ENCODE measurements at regions not wholly inside any gene's neighbourhood (a gene's known extent, or its start where the extent isn't known, plus 50 kb on each side); places are given as distances from the start of the nearest gene placed in this dataset.

DNA sequence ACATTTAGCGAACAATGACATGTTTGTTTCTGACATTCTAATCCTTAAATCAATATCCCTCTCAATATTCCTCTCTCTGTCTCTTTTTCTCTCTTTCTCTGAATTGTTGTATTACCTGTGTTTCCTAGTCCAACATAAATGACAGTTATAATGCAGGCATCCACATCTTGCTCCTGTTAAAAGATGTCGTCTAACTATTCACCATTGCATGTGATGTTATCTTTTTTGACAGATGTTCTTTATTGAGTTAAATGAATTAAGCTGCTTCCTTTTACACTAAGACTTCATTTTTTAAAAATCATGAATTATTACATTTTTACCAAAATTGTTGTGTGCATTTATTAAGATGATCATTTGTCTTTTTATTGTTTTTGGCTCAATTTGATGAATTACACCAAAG lies 527.5 kb downstream of the PRR16 start:
- DNase-seq, result no peak
- intact Hi-C loops (cut with DNase I), result no loop called here
- H3K9me3 ChIP-seq, result no peaks in the 10 kb centered on the region
- TF ChIP-seq POLR2A (IDR thresholded peaks at IDR 0.05) (no peak), CTCF (IDR thresholded peaks at IDR 0.05) (no peak)
- H3K27me3 ChIP-seq, result no peaks in the 10 kb centered on the region
- ATAC-seq, result no peak
- 71% methylated on average over 2 of the region's 2 CpGs for WGBS (ENCODE audit: insufficient coverage, low coverage, low lambda C conversion rate, missing lambda C conversion rate)
- no peak overlapping the region for H3K27ac ChIP-seq
- H3K4me1 ChIP-seq, result no peaks in the 10 kb centered on the region
- H3K36me3 ChIP-seq, result no peaks in the 10 kb centered on the region
- H3K4me3 ChIP-seq, result no peak overlapping the region

DNA sequence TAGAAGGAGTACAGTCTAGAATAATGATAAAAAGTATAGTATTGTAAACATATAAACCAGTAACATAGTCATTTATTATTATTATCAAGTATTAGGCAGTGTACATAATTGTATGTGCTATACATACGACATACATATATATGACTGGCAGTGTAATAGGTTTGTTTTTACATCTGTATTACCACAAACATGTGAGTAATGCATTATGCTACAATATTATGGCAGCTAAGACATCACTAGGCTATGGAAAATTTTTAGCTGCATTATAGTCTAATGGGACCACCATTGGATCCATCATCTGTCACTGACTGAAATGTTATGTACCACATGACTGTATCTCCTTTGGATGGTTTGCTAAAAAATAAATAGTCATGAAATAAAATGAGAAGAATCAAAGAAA lies 530.0 kb downstream of the PRR16 start:
- WGBS (ENCODE audit: insufficient coverage, low coverage, low lambda C conversion rate, missing lambda C conversion rate), result 43% methylated on average over 1 of the region's 1 CpG
- Histone ChIP-seq H3K4me3 (no peak overlapping the region), H3K27ac (no peak overlapping the region), H3K27me3 (no peaks in the 10 kb centered on the region), H3K9me3 (no peaks in the 10 kb centered on the region), H3K4me1 (no peaks in the 10 kb centered on the region), H3K36me3 (no peaks in the 10 kb centered on the region)
- DNase-seq (no peak), ATAC-seq (no peak)
- intact Hi-C loops (cut with DNase I), result no loop called here
- no peak for TF ChIP-seq CTCF (IDR thresholded peaks at IDR 0.05)
- no peak for TF ChIP-seq POLR2A (IDR thresholded peaks at IDR 0.05)

DNA sequence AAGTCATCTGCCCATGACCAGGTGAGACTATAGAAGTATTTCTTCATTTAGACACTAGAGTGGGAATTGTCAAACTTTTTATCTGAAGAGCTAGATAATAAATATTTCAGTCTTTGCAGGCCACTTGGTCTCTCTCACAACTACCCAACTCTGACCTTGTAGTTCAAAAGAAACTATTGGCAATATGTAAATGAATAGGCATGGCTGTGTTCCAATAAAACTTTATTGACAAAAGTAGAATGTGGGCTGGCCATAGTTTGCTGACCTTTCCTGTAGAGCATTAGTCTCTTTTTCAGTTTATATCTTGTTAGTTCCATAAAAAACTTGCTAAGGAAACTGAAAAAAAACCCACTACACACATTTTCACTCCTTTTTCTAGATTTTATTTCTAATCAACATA lies 535.5 kb downstream of the PRR16 start:
- no peak for ATAC-seq

GRCh38 chr5:121006217-121006616 lies 542.1 kb downstream of the PRR16 start:
- Histone ChIP-seq H3K4me3 (no peak overlapping the region), H3K27me3 (no peaks in the 10 kb centered on the region), H3K9me3 (no peaks in the 10 kb centered on the region), H3K4me1 (no peaks in the 10 kb centered on the region), H3K36me3 (no peaks in the 10 kb centered on the region), H3K27ac (no peak overlapping the region)
- TF ChIP-seq POLR2A (IDR thresholded peaks at IDR 0.05) (no peak), CTCF (IDR thresholded peaks at IDR 0.05) (no peak)
- DNase-seq (no peak), ATAC-seq (no peak)
- intact Hi-C loops (cut with DNase I), result no loop called here
- 69% methylated on average over 1 of the region's 2 CpGs for WGBS (ENCODE audit: insufficient coverage, low coverage, low lambda C conversion rate, missing lambda C conversion rate)

More for the DNA sequence above, 535.5 kb downstream of the PRR16 start:
- TF ChIP-seq POLR2A (IDR thresholded peaks at IDR 0.05) (no peak), CTCF (IDR thresholded peaks at IDR 0.05) (no peak)
- H3K4me1 ChIP-seq, result no peaks in the 10 kb centered on the region
- no peak overlapping the region for H3K4me3 ChIP-seq
- H3K9me3 ChIP-seq, result no peaks in the 10 kb centered on the region
- no peaks in the 10 kb centered on the region for H3K36me3 ChIP-seq
- no peak overlapping the region for H3K27ac ChIP-seq
- intact Hi-C loops (cut with DNase I), result no loop called here
- H3K27me3 ChIP-seq, result no peaks in the 10 kb centered on the region
- DNase-seq, result no peak

DNA sequence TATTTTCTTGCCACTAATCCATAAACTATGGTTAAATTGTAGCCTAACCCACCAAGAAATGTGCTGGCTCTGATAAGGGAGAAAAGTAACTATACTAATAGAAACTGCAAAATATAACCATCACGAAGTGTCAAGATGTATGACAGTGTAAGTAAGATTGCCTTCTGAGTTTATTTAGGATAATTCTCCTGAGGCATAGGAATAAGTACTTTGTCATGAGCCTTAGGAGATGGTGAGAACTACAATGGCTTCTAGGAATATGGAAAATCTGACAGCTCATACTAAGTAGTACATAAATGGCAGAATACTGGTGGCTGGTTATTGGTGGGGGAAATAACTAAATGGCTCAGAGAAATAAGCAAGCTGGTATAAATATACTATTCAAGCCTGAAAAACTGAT lies 543.9 kb downstream of the PRR16 start:
- Histone ChIP-seq H3K36me3 (no peaks in the 10 kb centered on the region), H3K9me3 (no peaks in the 10 kb centered on the region), H3K27ac (no peak overlapping the region), H3K4me3 (no peak overlapping the region), H3K27me3 (no peaks in the 10 kb centered on the region), H3K4me1 (no peaks in the 10 kb centered on the region)
- ATAC-seq (no peak), DNase-seq (no peak)
- 92% methylated on average over 1 of the region's 1 CpG for WGBS (ENCODE audit: insufficient coverage, low coverage, low lambda C conversion rate, missing lambda C conversion rate)
- intact Hi-C loops (cut with DNase I), result no loop called here
- TF ChIP-seq POLR2A (IDR thresholded peaks at IDR 0.05), result no peak
- no peak for TF ChIP-seq CTCF (IDR thresholded peaks at IDR 0.05)
